NCI-H1105 treated with DMSO at 0.1 percent for 48 hours (cell line): ENCODE measurements at regions not wholly inside any gene's neighbourhood (a gene's known extent, or its start where the extent isn't known, plus 50 kb on each side); places are given as distances from the start of the nearest gene placed in this dataset.
"Not testable (repeated sequence)": the region's sequence is repeated elsewhere in the genome, so short reads cannot be mapped to it uniquely, and the experiment has no call there.

Experiments
- DNase-seq: peaks from one replicate; lab custom pipeline; 2025; lab: John Stamatoyannopoulos, UW

- not testable (repeated sequence) for DNase-seq
These were observed 108.0 kb upstream of the GRK3 start for GRCh38 chr22:25456300-25457043.

GRCh38 chr22:25458631-25459030, 105.8 kb upstream of the GRK3 start:
- DNase-seq: not testable (repeated sequence)

GRCh38 chr22:25460682-25461081, 103.8 kb upstream of the GRK3 start:
- not testable (repeated sequence) for DNase-seq

GRCh38 chr22:25461301-25461700, 103.2 kb upstream of the GRK3 start:
- DNase-seq: no peak

GRCh38 chr22:25462474-25463346, 101.8 kb upstream of the GRK3 start:
- DNase-seq: peak; percentile 24

- not testable (repeated sequence) for DNase-seq
These were observed 101.2 kb upstream of the GRK3 start for GRCh38 chr22:25463347-25463628.

- not testable (repeated sequence) for DNase-seq
These were observed 100.1 kb upstream of the GRK3 start for GRCh38 chr22:25464326-25464725.

- DNase-seq: no peak
These were observed 98.5 kb upstream of the GRK3 start for GRCh38 chr22:25465949-25466348.

GRCh38 chr22:25472382-25472781, 92.1 kb upstream of the GRK3 start:
- DNase-seq: no peak

- peak; percentile 90 for DNase-seq
These were observed 89.0 kb upstream of the GRK3 start for GRCh38 chr22:25475257-25476022.

- DNase-seq: no peak
These were observed 87.1 kb upstream of the GRK3 start for GRCh38 chr22:25477358-25477757.

GRCh38 chr22:25478111-25478510, 86.4 kb upstream of the GRK3 start:
- no peak for DNase-seq

- no peak for DNase-seq
These were observed 85.9 kb upstream of the GRK3 start for GRCh38 chr22:25478528-25478927.

GRCh38 chr22:25480868-25481267, 83.6 kb upstream of the GRK3 start:
- not testable (repeated sequence) for DNase-seq

- no peak for DNase-seq
These were observed 82.2 kb upstream of the GRK3 start for GRCh38 chr22:25482091-25482760.

GRCh38 chr22:25482868-25483639, 81.4 kb upstream of the GRK3 start:
- DNase-seq: peak; percentile 85

GRCh38 chr22:25483931-25484330, 80.5 kb upstream of the GRK3 start:
- DNase-seq: no peak

GRCh38 chr22:25484521-25485315, 79.8 kb upstream of the GRK3 start:
- DNase-seq: no peak

- DNase-seq: no peak
These were observed 78.6 kb upstream of the GRK3 start for GRCh38 chr22:25485626-25486545.
